Ishikawa (cell line): ENCODE measurements at regions not wholly inside any gene's neighbourhood (a gene's known extent, or its start where the extent isn't known, plus 50 kb on each side); places are given as distances from the start of the nearest gene placed in this dataset.

Experiments used
- CEBPB ChIP-seq: IDR thresholded peaks from 2 replicates; pipeline ENCODE4 v1.6.1; 2012
- TF ChIP-seq, protein P1 (sequence below): IDR thresholded peaks from 2 replicates; pipeline ENCODE4 v1.6.1; 2012

- TF ChIP-seq, protein P1, sequence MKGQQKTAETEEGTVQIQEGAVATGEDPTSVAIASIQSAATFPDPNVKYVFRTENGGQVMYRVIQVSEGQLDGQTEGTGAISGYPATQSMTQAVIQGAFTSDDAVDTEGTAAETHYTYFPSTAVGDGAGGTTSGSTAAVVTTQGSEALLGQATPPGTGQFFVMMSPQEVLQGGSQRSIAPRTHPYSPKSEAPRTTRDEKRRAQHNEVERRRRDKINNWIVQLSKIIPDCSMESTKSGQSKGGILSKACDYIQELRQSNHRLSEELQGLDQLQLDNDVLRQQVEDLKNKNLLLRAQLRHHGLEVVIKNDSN, result no peak
- TF ChIP-seq CEBPB, result no peak
These were observed 166.5 kb upstream of the GSC start for GRCh38 chr14:94936401-94936892.
